Smooth muscle cell (in vitro differentiated cells): ENCODE measurements at regions not wholly inside any gene's neighbourhood (a gene's known extent, or its start where the extent isn't known, plus 50 kb on each side); places are given as distances from the start of the nearest gene placed in this dataset.

Experiments used
- DNase-seq: peaks from one replicate; lab custom pipeline; 2025; ENCODE audit not compliant: unreplicated experiment; lab: John Stamatoyannopoulos, UW
- H2AFZ ChIP-seq: fragments of 200-600 bp; sonication (generic); 2 replicates; pipeline ENCODE4 v1.6.0; 2016; ENCODE audit warnings: antibody characterized with exemption, low read depth, mild to moderate bottlenecking
- H3F3A ChIP-seq: fragments of 200-600 bp; sonication (generic); 2 replicates; pipeline ENCODE4 v1.6.0; 2017; ENCODE audit warnings: antibody characterized with exemption, low read depth
- H3K27ac ChIP-seq: fragments of 200-600 bp; sonication (generic); 2 replicates; pipeline ENCODE4 v1.5.1; 2016; ENCODE audit warnings: low read depth, mild to moderate bottlenecking
- H3K27me3 ChIP-seq: fragments of 200-600 bp; sonication (generic); 2 replicates; pipeline ENCODE4 v1.6.1; 2016; ENCODE audit warnings: low read depth, mild to moderate bottlenecking
- H3K36me3 ChIP-seq: fragments of 200-600 bp; sonication (generic); 2 replicates; pipeline ENCODE4 v1.5.1; 2016; ENCODE audit warnings: low read depth
- H3K4me1 ChIP-seq: fragments of 200-600 bp; sonication (generic); 2 replicates; pipeline ENCODE4 v1.5.1; 2016; ENCODE audit warnings: low read depth
- H3K4me2 ChIP-seq: fragments of 200-600 bp; sonication (generic); 2 replicates; pipeline ENCODE4 v1.6.0; 2016; ENCODE audit warnings: mild to moderate bottlenecking
- H3K4me3 ChIP-seq: fragments of 200-600 bp; sonication (generic); 2 replicates; pipeline ENCODE4 v1.5.1; 2016; ENCODE audit warnings: mild to moderate bottlenecking
- H3K79me2 ChIP-seq: fragments of 200-600 bp; sonication (generic); 2 replicates; pipeline ENCODE4 v1.6.0; 2016; ENCODE audit warnings: low read depth, mild to moderate bottlenecking
- H3K9ac ChIP-seq: fragments of 200-600 bp; sonication (generic); 2 replicates; pipeline ENCODE4 v1.6.0; 2016; ENCODE audit warnings: low read depth
- H3K9me3 ChIP-seq: fragments of 200-600 bp; sonication (generic); replicated peaks from 2 replicates; pipeline ENCODE4 v1.5.1; 2016; ENCODE audit warnings: low read depth
- H4K20me1 ChIP-seq: fragments of 200-600 bp; sonication (generic); 2 replicates; pipeline ENCODE4 v1.6.0; 2016; ENCODE audit warnings: low read depth
- CTCF ChIP-seq: fragments of 200-600 bp; sonication (generic); IDR thresholded peaks from 2 replicates; pipeline ENCODE4 v1.5.1; 2017; ENCODE audit warnings: borderline replicate concordance, mild to moderate bottlenecking, antibody characterized with exemption; ENCODE audit not compliant: insufficient read depth, poor library complexity, severe bottlenecking
- WGBS: methylation state at CpG from one replicate; pipeline ENCODE4 v1.1.7; 2016; ENCODE audit warnings: low lambda C conversion rate; 5-methylcytosine and 5-hydroxymethylcytosine counted together

- Histone ChIP-seq H4K20me1 (no peaks in the 10 kb centered on the region), H3K79me2 (no peaks in the 10 kb centered on the region), H3K27me3 (peaks cover 45% of the 10 kb centered on the region), H3K9ac (no peak overlapping the region), H3K4me1 (no peaks in the 10 kb centered on the region), H3K9me3 (no peaks in the 10 kb centered on the region), H3F3A (no peaks in the 10 kb centered on the region), H3K27ac (no peak overlapping the region), H3K4me3 (no peak overlapping the region), H3K4me2 (no peak overlapping the region), H3K36me3 (no peaks in the 10 kb centered on the region), H2AFZ (no peak overlapping the region)
- DNase-seq, result no peak
- WGBS, result 91% methylated on average over 6 of the region's 6 CpGs
- no peak for TF ChIP-seq CTCF
These were observed 246.1 kb downstream of the NR2F2 start for GRCh38 chr15:96576596-96576995.

GRCh38 chr15:96578393-96578792 lies 247.9 kb downstream of the NR2F2 start:
- H3K4me2 ChIP-seq, result no peak overlapping the region
- H3K36me3 ChIP-seq, result no peaks in the 10 kb centered on the region
- H3K9ac ChIP-seq, result no peak overlapping the region
- H3K27me3 ChIP-seq, result peaks cover 51% of the 10 kb centered on the region
- no peak overlapping the region for H3K4me3 ChIP-seq
- no peaks in the 10 kb centered on the region for H3K79me2 ChIP-seq
- DNase-seq, result no peak
- WGBS, result 88% methylated on average over 5 of the region's 5 CpGs
- no peaks in the 10 kb centered on the region for H3K4me1 ChIP-seq
- H3K27ac ChIP-seq, result no peak overlapping the region
- no peak for TF ChIP-seq CTCF
- H3K9me3 ChIP-seq, result no peaks in the 10 kb centered on the region
- no peaks in the 10 kb centered on the region for H4K20me1 ChIP-seq
- no peaks in the 10 kb centered on the region for H3F3A ChIP-seq
- no peak overlapping the region for H2AFZ ChIP-seq

GRCh38 chr15:96581371-96581770 lies 250.9 kb downstream of the NR2F2 start:
- H3K4me2 ChIP-seq, result no peak overlapping the region
- 94% methylated on average over 11 of the region's 11 CpGs for WGBS
- H3K9ac ChIP-seq, result no peak overlapping the region

More at GRCh38 chr15:96581371-96581770, 250.9 kb downstream of the NR2F2 start:
- peaks cover 75% of the 10 kb centered on the region for H3K27me3 ChIP-seq
- H3K79me2 ChIP-seq, result no peaks in the 10 kb centered on the region
- H3K4me3 ChIP-seq, result no peak overlapping the region
- H4K20me1 ChIP-seq, result no peaks in the 10 kb centered on the region
- TF ChIP-seq CTCF, result no peak
- H3K9me3 ChIP-seq, result no peaks in the 10 kb centered on the region
- DNase-seq, result no peak
- peaks cover 7% of the 10 kb centered on the region for H3K4me1 ChIP-seq
- no peak overlapping the region for H3K27ac ChIP-seq
- H3K36me3 ChIP-seq, result no peaks in the 10 kb centered on the region
- no peaks in the 10 kb centered on the region for H3F3A ChIP-seq
- no peak overlapping the region for H2AFZ ChIP-seq
